ENCODE measurements at regions not wholly inside any gene's neighbourhood (a gene's known extent, or its start where the extent isn't known, plus 50 kb on each side); places are given as distances from the start of the nearest gene placed in this dataset.

DNA sequence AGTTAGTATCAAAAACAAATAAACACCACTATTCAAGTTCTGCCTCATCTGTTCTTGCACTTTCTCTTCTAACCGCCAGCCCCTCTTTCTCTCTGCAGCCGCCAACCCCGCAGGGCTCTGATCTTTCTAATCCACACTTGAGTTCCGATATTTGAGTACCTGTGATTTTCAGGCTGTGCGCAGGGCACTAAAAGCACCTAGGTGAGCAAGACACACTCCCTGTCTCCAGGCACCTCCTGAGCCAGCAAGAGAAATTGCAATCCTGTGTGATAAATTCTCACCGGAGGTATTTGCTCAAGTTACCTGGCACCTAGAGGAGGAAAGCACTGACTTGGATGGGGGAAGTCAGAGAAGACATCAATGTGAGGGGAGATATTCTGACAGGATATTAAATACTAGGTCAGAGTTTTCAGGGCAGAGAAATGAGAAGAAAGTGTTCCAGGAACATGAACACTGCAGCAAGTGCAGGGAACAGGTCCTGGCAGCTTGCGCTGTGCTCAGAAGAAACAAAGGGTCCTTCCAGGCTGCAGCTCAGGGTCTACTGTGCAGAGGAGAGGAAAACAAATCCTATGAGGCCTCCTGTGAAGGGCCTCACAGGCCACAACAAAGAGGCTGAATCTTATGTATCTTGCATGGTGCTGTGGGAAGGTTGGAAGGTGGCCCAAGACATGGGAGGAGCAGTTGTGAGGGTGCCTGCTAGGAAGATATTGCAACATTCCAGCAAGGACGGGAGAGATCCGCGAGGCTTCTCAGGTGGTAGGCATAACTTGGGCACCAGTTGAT is 568.7 kb upstream of the MGMT start:
- ATAC-seq (no peak), DNase-seq (no peak)
- Mint-ChIP-seq H3K4me3 (no peak overlapping the region), H3K27ac (no peak overlapping the region), H3K4me1 (peaks cover 0 to 2% (median under 1%) of the 10 kb centered on the region in 4 donors), H3K36me3 (no peaks in the 10 kb centered on the region), H3K27me3 (peaks cover 0 to 10% (median 4%) of the 10 kb centered on the region in 5 donors), H3K9me3 (no peaks in the 10 kb centered on the region)
- POLR2A ChIA-PET: no interaction called here

DNA sequence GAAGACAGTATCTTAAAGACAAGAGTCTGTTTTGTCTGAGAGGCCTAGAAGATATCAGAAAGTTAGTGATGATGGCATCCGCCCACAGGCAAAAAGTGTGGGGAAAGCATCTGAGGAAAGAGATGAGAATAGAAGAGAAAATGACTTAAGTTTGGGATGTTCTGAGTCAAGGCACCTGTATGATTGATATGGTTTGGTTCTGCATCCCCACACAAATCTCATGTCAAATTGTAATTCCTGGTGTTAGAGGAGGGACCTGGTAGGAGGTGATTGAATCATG is 568.2 kb upstream of the MGMT start:
- Mint-ChIP-seq H3K4me1 (peaks cover 0 to 2% (median under 1%) of the 10 kb centered on the region in 4 donors), H3K27me3 (peaks cover 0 to 10% (median 4%) of the 10 kb centered on the region in 5 donors), H3K36me3 (no peaks in the 10 kb centered on the region), H3K4me3 (no peak overlapping the region), H3K27ac (no peak overlapping the region), H3K9me3 (no peaks in the 10 kb centered on the region)
- ATAC-seq (no peak), DNase-seq (no peak)
- POLR2A ChIA-PET: no interaction called here

DNA sequence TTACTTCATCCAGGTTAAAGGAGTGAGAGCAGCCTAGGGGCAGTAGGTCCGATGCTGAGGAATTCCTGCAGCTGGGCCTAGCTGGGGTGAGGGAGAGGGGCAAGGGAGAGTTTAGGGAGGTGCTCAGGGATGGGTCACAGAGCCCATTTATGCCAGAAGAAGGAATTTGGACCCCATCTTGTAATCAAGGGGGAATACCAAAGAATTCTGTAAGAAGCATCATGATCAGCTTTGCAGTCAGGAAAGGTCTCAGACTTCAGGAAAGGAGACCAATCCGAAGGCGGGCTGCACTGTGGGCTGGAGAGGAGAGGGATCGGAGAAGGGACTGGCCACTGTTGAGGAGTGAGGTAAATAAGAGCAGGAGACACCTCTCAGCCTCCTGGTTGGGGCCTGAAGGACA is 566.6 kb upstream of the MGMT start:
- H3K9me3 Mint-ChIP-seq: no peaks in the 10 kb centered on the region
- no peaks in the 10 kb centered on the region for H3K36me3 Mint-ChIP-seq
- POLR2A ChIA-PET: no interaction called here
- no peak overlapping the region for H3K27ac Mint-ChIP-seq
- ATAC-seq: no peak
- no peak overlapping the region for H3K4me3 Mint-ChIP-seq
- H3K4me1 Mint-ChIP-seq: peaks cover 0 to 2% (median under 1%) of the 10 kb centered on the region in 4 donors
- DNase-seq: no peak
- peaks cover 0 to 12% (median 4%) of the 10 kb centered on the region in 5 donors for H3K27me3 Mint-ChIP-seq

DNA sequence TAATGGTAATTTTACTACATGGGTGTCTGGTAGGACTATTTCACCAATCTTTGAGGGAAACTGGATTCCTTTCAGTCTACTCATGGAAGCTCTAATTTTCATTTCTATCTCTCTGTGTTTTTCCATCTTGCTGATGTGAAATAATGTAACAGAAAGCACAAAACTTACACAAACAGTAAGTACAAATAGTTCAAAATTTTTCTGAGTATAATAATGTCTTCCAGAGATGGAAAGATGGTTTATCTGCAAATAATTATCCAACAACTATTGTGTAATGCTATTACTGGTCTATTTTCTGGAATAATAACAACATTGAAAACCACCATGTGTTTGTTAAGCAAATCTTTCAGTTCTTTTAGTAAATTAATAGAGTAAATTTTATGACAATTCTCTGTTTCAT is 565.8 kb upstream of the MGMT start:
- no peaks in the 10 kb centered on the region for H3K9me3 Mint-ChIP-seq
- DNase-seq: no peak
- H3K27ac Mint-ChIP-seq: no peak overlapping the region
- peaks cover 0 to 8% (median 2%) of the 10 kb centered on the region in 5 donors for H3K27me3 Mint-ChIP-seq
- peaks cover 0 to 2% (median under 1%) of the 10 kb centered on the region in 4 donors for H3K4me1 Mint-ChIP-seq
- ATAC-seq: no peak
- H3K4me3 Mint-ChIP-seq: no peak overlapping the region
- POLR2A ChIA-PET: no interaction called here
- H3K36me3 Mint-ChIP-seq: no peaks in the 10 kb centered on the region

DNA sequence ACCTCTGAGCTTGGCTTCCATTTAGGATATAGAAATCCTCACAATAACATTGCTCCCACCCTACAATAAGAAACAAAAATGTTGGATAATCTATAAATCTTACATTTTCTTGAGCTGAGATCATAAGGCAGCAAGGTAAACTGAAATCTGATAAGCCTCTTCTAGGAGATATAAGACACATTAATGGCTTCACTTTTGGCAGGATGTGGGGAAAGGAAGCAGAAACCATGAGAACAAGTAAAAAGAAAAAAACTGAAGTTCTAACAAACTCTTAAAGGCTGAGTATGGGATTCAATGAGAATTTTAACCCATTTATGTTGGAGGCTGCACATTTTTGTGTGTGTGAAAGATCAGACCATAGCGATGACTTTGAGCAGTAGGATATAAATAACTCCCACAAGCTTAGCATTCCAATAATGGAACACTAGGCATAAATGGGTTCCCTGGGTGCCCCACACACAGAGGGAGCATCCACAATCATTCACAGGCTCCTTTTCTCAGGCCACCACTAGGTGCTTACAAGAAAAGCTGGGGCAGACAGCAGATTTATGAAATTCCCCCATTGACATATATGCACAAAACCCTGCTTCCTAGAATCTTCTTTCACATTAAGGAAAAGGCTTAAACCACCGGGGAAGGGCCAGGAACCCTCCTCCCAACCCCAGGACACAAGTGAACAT is 564.9 kb upstream of the MGMT start:
- Mint-ChIP-seq H3K9me3 (no peaks in the 10 kb centered on the region), H3K27ac (no peak overlapping the region), H3K36me3 (no peaks in the 10 kb centered on the region), H3K27me3 (peaks cover 0 to 4% (median 2%) of the 10 kb centered on the region in 5 donors), H3K4me1 (peaks cover 0 to 2% (median 0%) of the 10 kb centered on the region in 4 donors), H3K4me3 (no peak overlapping the region)
- POLR2A ChIA-PET: no interaction called here
- ATAC-seq (no peak), DNase-seq (no peak)

DNA sequence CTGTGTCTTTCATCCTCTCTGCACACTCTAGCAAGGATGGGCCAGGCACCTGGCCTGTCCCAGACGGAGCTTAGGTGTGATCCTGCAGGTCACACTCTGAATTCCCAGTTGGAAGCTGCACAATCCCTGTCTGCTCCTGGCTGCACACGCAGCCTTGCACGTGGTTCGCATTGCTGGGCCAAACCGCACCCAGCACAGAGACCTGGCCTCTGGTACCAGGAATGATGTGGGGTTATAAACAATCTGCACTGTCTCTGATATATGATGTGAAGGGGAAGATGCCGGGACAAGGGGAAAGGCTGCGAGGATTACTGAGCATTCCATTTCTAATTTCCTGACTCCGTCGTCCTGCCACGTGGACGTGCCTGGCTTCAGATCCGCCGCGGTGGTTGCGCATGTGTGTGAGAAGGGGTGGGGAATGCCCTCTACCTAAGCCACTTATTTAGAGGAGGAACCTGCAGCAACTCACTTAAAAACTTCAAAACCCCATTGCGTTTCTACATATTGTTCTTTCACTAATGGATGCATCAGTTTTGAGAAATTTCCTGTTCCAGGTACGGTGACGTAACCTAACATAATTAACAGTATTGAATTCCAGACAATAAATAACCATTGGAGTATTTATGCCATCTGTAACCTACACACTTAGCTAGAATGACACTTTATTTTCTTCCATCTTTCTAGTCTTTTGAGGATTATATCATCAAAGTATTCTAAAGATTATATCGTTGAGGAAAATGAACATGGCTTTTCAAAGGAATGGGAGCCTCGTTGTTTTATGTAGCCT is 559.7 kb upstream of the MGMT start:
- ATAC-seq: no peak
- no peak overlapping the region for H3K4me3 Mint-ChIP-seq
- no peak overlapping the region for H3K27ac Mint-ChIP-seq
- H3K36me3 Mint-ChIP-seq: no peaks in the 10 kb centered on the region
- POLR2A ChIA-PET: no interaction called here
- DNase-seq: no peak
- H3K9me3 Mint-ChIP-seq: no peaks in the 10 kb centered on the region
- H3K27me3 Mint-ChIP-seq: peaks cover 0 to 5% (median 0%) of the 10 kb centered on the region in 5 donors
- peaks cover 0 to 5% (median 0%) of the 10 kb centered on the region in 4 donors for H3K4me1 Mint-ChIP-seq

DNA sequence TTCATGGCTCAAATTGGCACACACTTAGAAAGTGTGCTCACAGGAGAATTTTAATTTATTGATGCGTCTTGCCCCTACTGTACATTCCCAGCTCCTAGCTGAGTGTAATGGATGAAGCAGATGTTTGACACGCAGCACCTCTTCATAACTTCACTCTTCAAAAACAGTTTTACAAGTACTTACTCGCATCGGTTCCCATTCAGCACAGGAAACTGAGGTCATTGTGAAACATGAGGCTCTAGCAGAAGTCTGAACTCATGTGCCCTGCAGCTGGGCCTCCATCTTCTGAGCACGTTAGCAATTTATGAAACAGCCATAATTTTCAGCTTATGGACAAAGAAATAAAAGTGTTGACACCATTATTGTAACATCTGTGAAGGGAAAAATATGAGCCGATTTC is 558.9 kb upstream of the MGMT start:
- no peak overlapping the region for H3K27ac Mint-ChIP-seq
- no peaks in the 10 kb centered on the region for H3K9me3 Mint-ChIP-seq
- DNase-seq (no peak), ATAC-seq (no peak)
- H3K4me1 Mint-ChIP-seq: peaks cover 0 to 6% (median 0%) of the 10 kb centered on the region in 4 donors
- H3K4me3 Mint-ChIP-seq: no peak overlapping the region
- H3K27me3 Mint-ChIP-seq: peaks cover 0 to 5% (median 0%) of the 10 kb centered on the region in 5 donors
- POLR2A ChIA-PET: no interaction called here
- no peaks in the 10 kb centered on the region for H3K36me3 Mint-ChIP-seq

DNA sequence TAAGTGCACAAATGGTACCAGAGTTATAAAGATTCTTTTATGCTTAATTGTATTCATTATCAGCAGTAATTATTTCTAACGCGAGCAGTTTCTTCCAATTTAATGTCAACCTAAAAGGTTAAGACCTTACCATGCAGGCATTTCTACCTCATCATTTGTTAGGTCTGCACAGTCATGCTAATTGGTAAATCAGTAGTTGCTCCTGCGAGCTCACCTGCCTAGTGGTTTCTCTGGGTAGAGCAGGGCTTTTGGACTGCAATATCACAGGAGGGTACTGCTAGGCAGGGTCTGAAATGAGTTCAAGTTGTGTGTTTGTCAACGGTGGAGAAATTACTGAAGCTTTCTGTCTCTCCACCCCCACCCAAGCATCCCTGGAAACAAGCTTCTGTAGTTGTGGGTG is 558.5 kb upstream of the MGMT start:
- Mint-ChIP-seq H3K27me3 (peaks cover 0 to 5% (median 0%) of the 10 kb centered on the region in 5 donors), H3K27ac (no peak overlapping the region), H3K4me1 (peaks cover 0 to 7% (median 0%) of the 10 kb centered on the region in 4 donors), H3K9me3 (no peaks in the 10 kb centered on the region), H3K36me3 (no peaks in the 10 kb centered on the region), H3K4me3 (no peak overlapping the region)
- POLR2A ChIA-PET: no interaction called here
- ATAC-seq (no peak), DNase-seq (no peak)

DNA sequence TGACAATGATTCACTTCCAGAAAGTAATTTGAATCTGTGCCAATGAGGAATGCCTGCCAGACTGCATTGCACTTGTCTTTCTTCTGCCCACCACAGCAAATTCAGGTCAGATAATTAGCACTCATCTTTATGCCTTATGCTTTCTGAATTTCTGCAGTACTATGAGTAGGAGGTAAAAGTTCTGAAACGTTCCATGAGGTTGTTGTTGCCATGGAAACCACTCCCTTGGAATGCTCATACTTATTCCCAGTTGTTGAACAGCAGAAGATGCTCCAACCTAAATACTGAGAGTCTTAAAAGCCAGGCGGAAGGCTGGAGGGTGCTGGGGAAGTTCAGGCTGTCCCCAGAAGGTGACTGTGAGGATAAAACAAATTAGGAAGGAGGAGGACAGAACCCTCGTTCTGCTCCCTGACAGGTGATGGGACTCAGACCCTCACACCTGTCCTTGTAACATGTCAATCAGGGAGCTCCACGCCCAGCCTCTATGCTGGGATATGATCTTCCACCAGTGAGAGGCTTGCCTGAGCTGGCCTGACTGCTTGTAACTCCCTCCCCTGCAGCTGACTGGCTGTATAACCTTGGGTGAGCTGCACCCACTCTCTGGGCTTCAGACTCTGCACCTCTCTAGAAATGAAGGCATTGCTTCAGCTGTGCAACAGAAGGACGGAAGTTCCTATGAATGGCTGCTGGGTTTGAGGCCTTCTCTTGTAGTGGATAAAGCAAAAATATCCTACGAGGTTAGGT is 554.3 kb upstream of the MGMT start:
- peaks cover 0 to 1% (median 0%) of the 10 kb centered on the region in 9 donors for H3K9me3 Mint-ChIP-seq
- no peak overlapping the region for H3K27ac Mint-ChIP-seq
- no peaks in the 10 kb centered on the region for H3K36me3 Mint-ChIP-seq
- ATAC-seq (no peak), DNase-seq (no peak)
- peaks cover 0 to 19% (median 4%) of the 10 kb centered on the region in 5 donors for H3K27me3 Mint-ChIP-seq
- POLR2A ChIA-PET: no interaction called here
- peaks cover 0 to 9% (median 0%) of the 10 kb centered on the region in 4 donors for H3K4me1 Mint-ChIP-seq
- no peak overlapping the region for H3K4me3 Mint-ChIP-seq

DNA sequence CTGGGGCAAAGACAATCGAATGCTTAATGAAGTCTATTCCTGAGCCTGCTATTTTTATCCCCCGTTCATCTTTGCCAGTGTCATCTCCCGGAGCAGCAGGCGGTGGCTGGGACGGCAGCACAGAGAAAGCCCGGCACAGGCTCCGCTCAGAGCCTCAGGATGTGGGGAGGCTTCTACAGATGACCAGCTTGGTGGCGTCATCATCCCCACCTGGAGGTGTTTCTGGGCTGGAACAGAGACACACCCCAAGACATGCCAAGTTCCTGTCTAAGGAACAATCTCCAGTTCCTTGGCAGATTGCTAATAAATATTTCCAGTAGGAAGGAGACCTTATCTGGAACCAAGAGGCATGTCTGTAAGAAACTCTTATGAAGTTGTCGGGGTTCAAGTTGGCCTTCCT is 552.4 kb upstream of the MGMT start:
- peaks cover 0 to 4% (median 0%) of the 10 kb centered on the region in 4 donors for H3K4me1 Mint-ChIP-seq
- H3K27ac Mint-ChIP-seq: no peak overlapping the region
- POLR2A ChIA-PET: no interaction called here
- peaks cover 0 to 19% (median 6%) of the 10 kb centered on the region in 5 donors for H3K27me3 Mint-ChIP-seq
- H3K9me3 Mint-ChIP-seq: peaks cover 0 to 2% (median 0%) of the 10 kb centered on the region in 9 donors
- no peak for DNase-seq
- H3K4me3 Mint-ChIP-seq: no peak overlapping the region
- H3K36me3 Mint-ChIP-seq: no peaks in the 10 kb centered on the region
- no peak for ATAC-seq

DNA sequence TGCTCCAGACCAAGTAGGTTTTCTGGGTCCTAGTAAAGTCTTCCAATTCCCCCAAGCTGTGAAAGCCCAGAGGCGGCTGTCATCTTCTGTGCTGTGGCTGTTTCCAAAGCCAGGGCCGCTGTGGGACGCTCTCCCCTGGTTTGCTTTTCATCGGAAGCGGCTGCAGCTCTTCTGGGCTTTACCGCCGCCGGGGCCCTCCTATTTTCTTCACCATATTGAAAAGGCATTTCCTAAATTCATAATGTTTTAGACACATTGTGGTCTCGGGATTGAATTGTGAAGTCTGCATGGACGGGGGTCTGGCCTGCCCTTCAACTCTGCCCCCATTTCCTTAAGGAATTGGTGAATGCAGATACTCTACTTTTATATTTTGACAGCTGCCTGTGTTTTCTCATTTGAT is 551.4 kb upstream of the MGMT start:
- Mint-ChIP-seq H3K27me3 (peaks cover 1 to 19% (median 6%) of the 10 kb centered on the region in 5 donors), H3K36me3 (no peaks in the 10 kb centered on the region), H3K27ac (no peak overlapping the region), H3K9me3 (peaks cover 0 to 2% (median 0%) of the 10 kb centered on the region in 9 donors), H3K4me3 (no peak overlapping the region), H3K4me1 (peaks cover 0 to 4% (median 0%) of the 10 kb centered on the region in 4 donors)
- DNase-seq (no peak), ATAC-seq (no peak)
- POLR2A ChIA-PET: no interaction called here

DNA sequence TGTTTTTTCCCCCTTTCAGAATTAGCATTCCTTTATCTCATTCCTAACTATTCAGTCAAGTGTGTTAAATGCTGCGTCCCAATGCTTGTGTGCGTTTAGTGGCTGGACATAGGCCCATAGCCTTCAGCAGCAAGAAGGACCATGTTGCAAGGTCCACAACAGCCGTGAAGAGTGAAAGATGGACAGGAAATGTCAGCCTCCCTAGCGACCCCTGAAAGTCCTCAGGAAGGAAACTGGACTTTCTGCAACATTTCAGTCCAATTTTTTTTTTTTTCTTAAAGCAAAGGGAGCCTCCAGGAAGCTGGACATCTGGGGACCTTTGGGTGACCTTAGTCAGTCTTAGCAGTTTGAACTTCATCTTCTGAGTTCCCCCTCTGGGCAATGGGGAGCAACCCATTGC is 550.7 kb upstream of the MGMT start:
- peaks cover 0 to 5% (median 0%) of the 10 kb centered on the region in 4 donors for H3K4me1 Mint-ChIP-seq
- peaks cover 0 to 2% (median 0%) of the 10 kb centered on the region in 9 donors for H3K9me3 Mint-ChIP-seq
- no peak overlapping the region for H3K4me3 Mint-ChIP-seq
- POLR2A ChIA-PET: no interaction called here
- H3K27me3 Mint-ChIP-seq: peaks cover 1 to 19% (median 6%) of the 10 kb centered on the region in 5 donors
- H3K27ac Mint-ChIP-seq: no peak overlapping the region
- no peaks in the 10 kb centered on the region for H3K36me3 Mint-ChIP-seq
- ATAC-seq (no peak), DNase-seq (no peak)
